ENCODE measurements at regions not wholly inside any gene's neighbourhood (a gene's known extent, or its start where the extent isn't known, plus 50 kb on each side); places are given as distances from the start of the nearest gene placed in this dataset.

GRCh38 chr1:199149591-199149990, 510.8 kb downstream of the PTPRC start:
- Histone ChIP-seq H3K4me2 (ENCODE audit: insufficient read depth, low read length) (no peak overlapping the region), H3K27ac (ENCODE audit: low read length) (no peak overlapping the region), H3K4me1 (ENCODE audit: insufficient read depth, low read length) (peaks cover 9% of the 10 kb centered on the region; the same call in 1 of the 2 replicates), H3K9me3 (ENCODE audit: insufficient read depth, low read length, severe bottlenecking) (no peaks in the 10 kb centered on the region), H3K79me2 (ENCODE audit: insufficient read depth, low read length) (no peaks in the 10 kb centered on the region), H3K36me3 (ENCODE audit: insufficient read depth, low read length) (no peaks in the 10 kb centered on the region), H3K4me3 (ENCODE audit: low read depth in 1 of 2, low read length in 2 of 2) (no peak overlapping the region), H4K20me1 (ENCODE audit: insufficient read depth, low read length) (no peaks in the 10 kb centered on the region), H3K27me3 (ENCODE audit: insufficient read depth, low read length, poor library complexity) (no peaks in the 10 kb centered on the region), H2AFZ (ENCODE audit: low read depth, low read length) (no peak overlapping the region; the same call in 1 of the 2 replicates), H3K9ac (ENCODE audit: low read depth, low read length) (no peak overlapping the region)
- ATAC-seq (ENCODE audit: insufficient read depth, low read depth) (no peak), DNase-seq (no peak)
- TF ChIP-seq EZH2 (IDR thresholded peaks at IDR 0.05; ENCODE audit: borderline replicate concordance, low read depth, low read length, severe bottlenecking): no peak
- no peak for TF ChIP-seq CTCF (IDR thresholded peaks at IDR 0.05; ENCODE audit: borderline replicate concordance, extremely low read depth, low read length, poor library complexity, severe bottlenecking)

- Histone ChIP-seq H3K9me3 (ENCODE audit: insufficient read depth, low read length, severe bottlenecking) (no peaks in the 10 kb centered on the region), H4K20me1 (ENCODE audit: insufficient read depth, low read length) (no peaks in the 10 kb centered on the region), H2AFZ (ENCODE audit: low read depth, low read length) (no peak overlapping the region), H3K9ac (ENCODE audit: low read depth, low read length) (no peak overlapping the region), H3K4me3 (ENCODE audit: low read depth in 1 of 2, low read length in 2 of 2) (no peak overlapping the region), H3K36me3 (ENCODE audit: insufficient read depth, low read length) (no peaks in the 10 kb centered on the region), H3K27ac (ENCODE audit: low read length) (no peak overlapping the region), H3K27me3 (ENCODE audit: insufficient read depth, low read length, poor library complexity) (no peaks in the 10 kb centered on the region), H3K4me1 (ENCODE audit: insufficient read depth, low read length) (peaks cover 5% of the 10 kb centered on the region; the same call in 1 of the 2 replicates), H3K4me2 (ENCODE audit: insufficient read depth, low read length) (no peak overlapping the region), H3K79me2 (ENCODE audit: insufficient read depth, low read length) (no peaks in the 10 kb centered on the region)
- no peak for ATAC-seq (ENCODE audit: insufficient read depth, low read depth)
- DNase-seq: no peak
- TF ChIP-seq CTCF (IDR thresholded peaks at IDR 0.05; ENCODE audit: borderline replicate concordance, extremely low read depth, low read length, poor library complexity, severe bottlenecking) (no peak), EZH2 (IDR thresholded peaks at IDR 0.05; ENCODE audit: borderline replicate concordance, low read depth, low read length, severe bottlenecking) (no peak)
Observed at GRCh38 chr1:199150756-199151155, 511.9 kb downstream of the PTPRC start.

- DNase-seq (no peak), ATAC-seq (ENCODE audit: insufficient read depth, low read depth) (no peak)
- H3K9ac ChIP-seq (ENCODE audit: low read depth, low read length): no peak overlapping the region
- no peaks in the 10 kb centered on the region for H4K20me1 ChIP-seq (ENCODE audit: insufficient read depth, low read length)
- peaks cover 5% of the 10 kb centered on the region; the same call in 1 of the 2 replicates for H3K4me1 ChIP-seq (ENCODE audit: insufficient read depth, low read length)
- no peaks in the 10 kb centered on the region for H3K79me2 ChIP-seq (ENCODE audit: insufficient read depth, low read length)
- H3K27me3 ChIP-seq (ENCODE audit: insufficient read depth, low read length, poor library complexity): no peaks in the 10 kb centered on the region
- H3K36me3 ChIP-seq (ENCODE audit: insufficient read depth, low read length): no peaks in the 10 kb centered on the region
- TF ChIP-seq EZH2 (IDR thresholded peaks at IDR 0.05; ENCODE audit: borderline replicate concordance, low read depth, low read length, severe bottlenecking): no peak
- no peak for TF ChIP-seq CTCF (IDR thresholded peaks at IDR 0.05; ENCODE audit: borderline replicate concordance, extremely low read depth, low read length, poor library complexity, severe bottlenecking)
- H3K27ac ChIP-seq (ENCODE audit: low read length): no peak overlapping the region
- no peak overlapping the region for H2AFZ ChIP-seq (ENCODE audit: low read depth, low read length)
- no peaks in the 10 kb centered on the region for H3K9me3 ChIP-seq (ENCODE audit: insufficient read depth, low read length, severe bottlenecking)
- H3K4me3 ChIP-seq (ENCODE audit: low read depth in 1 of 2, low read length in 2 of 2): no peak overlapping the region
- no peak overlapping the region for H3K4me2 ChIP-seq (ENCODE audit: insufficient read depth, low read length)
Observed at GRCh38 chr1:199151634-199152425, 513.0 kb downstream of the PTPRC start.

All from DND-41 (cell line).